GM23338 (cell line): ENCODE measurements at regions not wholly inside any gene's neighbourhood (a gene's known extent, or its start where the extent isn't known, plus 50 kb on each side); places are given as distances from the start of the nearest gene placed in this dataset.
A peak's percentile ranks its signal among the peaks of the same experiment; 100 is the strongest.

ENCODE experiments used
- ATAC-seq: fragments of 200-7000 bp; cut with Tn5 transposase; 3 replicates; pipeline ENCODE4 v1.9.1; 2020
- DNase-seq: peaks from one replicate; pipeline ENCODE4 v3.0.0-alpha.2; 2015; ENCODE audit warnings: low spot score
- H2AFZ ChIP-seq: fragments of 200-600 bp; sonication (generic); 2 replicates; pipeline ENCODE4 v1.8.0; 2016; ENCODE audit warnings: antibody characterized with exemption, mild to moderate bottlenecking, moderate library complexity
- H3F3A ChIP-seq: fragments of 200-600 bp; sonication (generic); replicated peaks from 2 replicates; pipeline ENCODE4 v1.8.0; 2017; ENCODE audit warnings: antibody characterized with exemption, mixed run types, low read depth
- H3K27ac ChIP-seq: fragments of 200-600 bp; sonication (generic); 2 replicates; pipeline ENCODE4 v1.6.1; 2016; ENCODE audit warnings: low read depth
- H3K27me3 ChIP-seq: fragments of 200-600 bp; sonication (generic); 2 replicates; pipeline ENCODE4 v1.8.0; 2016; ENCODE audit warnings: mild to moderate bottlenecking, mixed run types, moderate library complexity; ENCODE audit not compliant: insufficient read depth
- H3K36me3 ChIP-seq: fragments of 200-600 bp; sonication (generic); 2 replicates; pipeline ENCODE4 v1.8.0; 2016; ENCODE audit warnings: mild to moderate bottlenecking; ENCODE audit not compliant: insufficient read depth
- H3K4me1 ChIP-seq: fragments of 200-600 bp; sonication (generic); 2 replicates; pipeline ENCODE4 v1.8.0; 2016; ENCODE audit warnings: mild to moderate bottlenecking, moderate library complexity; ENCODE audit not compliant: insufficient read depth
- H3K4me2 ChIP-seq: fragments of 200-600 bp; sonication (generic); 2 replicates; pipeline ENCODE4 v1.7.1; 2017; ENCODE audit warnings: mixed run types
- H3K4me3 ChIP-seq: fragments of 200-600 bp; sonication (generic); 2 replicates; pipeline ENCODE4 v1.6.1; 2016; ENCODE audit warnings: mixed run types
- H3K79me2 ChIP-seq: fragments of 200-600 bp; sonication (generic); replicated peaks from 2 replicates; pipeline ENCODE4 v1.8.0; 2017; ENCODE audit warnings: mild to moderate bottlenecking; ENCODE audit not compliant: insufficient read depth
- H3K9me2 ChIP-seq: fragments of 200-600 bp; sonication (generic); 2 replicates; pipeline ENCODE4 v1.8.0; 2017; ENCODE audit not compliant: insufficient read depth
- H4K20me1 ChIP-seq: fragments of 200-600 bp; sonication (generic); replicated peaks from 2 replicates; pipeline ENCODE4 v1.8.0; 2017; ENCODE audit warnings: mild to moderate bottlenecking; ENCODE audit not compliant: insufficient read depth
- H3K27ac Mint-ChIP-seq: 2 replicates; pipeline ENCODE4 v1.8.0; 2020; ENCODE audit warnings: inconsistent platforms, mild to moderate bottlenecking, moderate library complexity, mixed read lengths
- H3K27me3 Mint-ChIP-seq: 3 replicates; pipeline ENCODE4 v1.8.0; 2022; ENCODE audit warnings: low read depth, mild to moderate bottlenecking, moderate library complexity, mixed read lengths, inconsistent platforms; ENCODE audit not compliant: insufficient read depth, poor library complexity
- H3K36me3 Mint-ChIP-seq: 3 replicates; pipeline ENCODE4 v1.8.0; 2021; ENCODE audit warnings: low read depth, mild to moderate bottlenecking, inconsistent platforms, moderate library complexity, mixed read lengths
- H3K4me1 Mint-ChIP-seq: 3 replicates; pipeline ENCODE4 v1.8.0; 2020; ENCODE audit warnings: mild to moderate bottlenecking, inconsistent platforms, mixed read lengths
- H3K4me3 Mint-ChIP-seq: 3 replicates; pipeline ENCODE4 v1.8.0; 2021; ENCODE audit warnings: moderate library complexity, mild to moderate bottlenecking, inconsistent platforms, mixed read lengths
- H3K9me3 Mint-ChIP-seq: 3 replicates; pipeline ENCODE4 v1.8.0; 2020; ENCODE audit warnings: moderate library complexity, mild to moderate bottlenecking, inconsistent platforms, mixed read lengths
- CREB1 ChIP-seq: fragments of 250-450 bp; sonication (Bioruptor Pico); IDR thresholded peaks from 2 replicates; pipeline ENCODE4 v1.5.0; 2020; ENCODE audit warnings: low read depth, mild to moderate bottlenecking, moderate library complexity
- CTCF ChIP-seq, 2 experiments: fragments of 200-600 bp in 1 of 2; sonication (generic) in 1 of 2; conservative IDR thresholded peaks; 2 replicates each; pipeline versions ENCODE4 v1.5.1 to v1.6.1; 2016 to 2017; ENCODE audit warnings: antibody characterized with exemption in 2 of 2, low read depth in 2 of 2, mild to moderate bottlenecking in 2 of 2, moderate library complexity in 1 of 2
- ETS1 ChIP-seq: IDR thresholded peaks from 2 replicates; pipeline ENCODE4 v1.6.1; 2016; ENCODE audit warnings: antibody characterized with exemption
- EZH2 ChIP-seq: fragments of 200-600 bp; sonication (generic); IDR thresholded peaks from one replicate; pipeline ENCODE4 v1.8.0; 2017; ENCODE audit warnings: antibody characterized with exemption, mild to moderate bottlenecking, low read depth; ENCODE audit not compliant: unreplicated experiment
- EZH2phosphoT487 ChIP-seq: fragments of 200-600 bp; sonication (generic); IDR thresholded peaks from one replicate; pipeline ENCODE4 v1.8.1; 2018; ENCODE audit warnings: antibody characterized with exemption; ENCODE audit not compliant: unreplicated experiment
- JUNB ChIP-seq: IDR thresholded peaks from one replicate; pipeline ENCODE4 v1.6.1; 2016; ENCODE audit warnings: antibody characterized with exemption; ENCODE audit not compliant: unreplicated experiment
- NANOG ChIP-seq: IDR thresholded peaks from 2 replicates; pipeline ENCODE4 v1.6.1; 2016; ENCODE audit warnings: antibody characterized with exemption, borderline replicate concordance
- POLR2AphosphoS5 ChIP-seq: IDR thresholded peaks from 2 replicates; pipeline ENCODE4 v1.6.1; 2016; ENCODE audit warnings: antibody characterized with exemption, low read depth
- STAT1 ChIP-seq: IDR thresholded peaks from one replicate; pipeline ENCODE4 v1.6.1; 2016; ENCODE audit warnings: antibody characterized with exemption; ENCODE audit not compliant: unreplicated experiment
- ZNF114 ChIP-seq: fragments of 250-450 bp; sonication (Bioruptor Pico); IDR thresholded peaks from 2 replicates; pipeline ENCODE4 v1.5.0; 2020; ENCODE audit warnings: mild to moderate bottlenecking, moderate library complexity
- ZNF331 ChIP-seq: fragments of 250-450 bp; sonication (Bioruptor Pico); IDR thresholded peaks from 2 replicates; pipeline ENCODE4 v1.5.0; 2020; ENCODE audit warnings: low read depth, mild to moderate bottlenecking, moderate library complexity
- TF ChIP-seq, protein P1 (sequence below): fragments of 250-450 bp; sonication (Bioruptor Pico); IDR thresholded peaks from 2 replicates; pipeline ENCODE4 v1.5.0; 2020; ENCODE audit warnings: mild to moderate bottlenecking, moderate library complexity
- TF ChIP-seq, protein P2 (sequence below): IDR thresholded peaks from one replicate; pipeline ENCODE4 v1.6.1; 2018; ENCODE audit warnings: antibody characterized with exemption; ENCODE audit not compliant: unreplicated experiment

DNA sequence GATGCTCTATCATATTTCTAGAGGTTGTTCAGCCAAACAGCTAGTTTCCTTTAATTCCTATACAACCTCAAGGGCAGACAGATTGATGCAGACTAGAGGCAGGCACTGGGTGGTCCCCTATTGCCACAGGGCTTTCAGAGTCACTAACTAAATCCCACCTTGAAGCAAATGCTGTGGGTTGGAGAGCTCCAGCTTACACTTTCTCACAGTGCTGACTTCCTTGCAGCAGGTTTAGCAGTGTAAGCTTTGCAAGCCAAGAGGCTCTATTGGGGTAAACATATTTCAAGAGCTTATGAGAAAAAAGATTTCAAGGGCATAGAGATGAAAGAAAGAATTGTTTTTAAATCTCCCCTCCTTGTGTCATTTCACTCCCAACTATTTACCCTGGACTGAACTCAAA lies 366.5 kb upstream of the CRIM1 start:
- TF ChIP-seq STAT1 (no peak), JUNB (no peak), EZH2phosphoT487 (no peak), ZNF331 (CRISPR knock-in tag) (no peak), POLR2AphosphoS5 (no peak), NANOG (no peak), CTCF (conservative IDR thresholded peaks at IDR 0.05; ENCODE audit: low read depth in 2 of 2) (no peak), EZH2 (no peak), CREB1 (CRISPR knock-in tag) (no peak), ETS1 (no peak), ZNF114 (CRISPR knock-in tag) (no peak)
- TF ChIP-seq, protein P1, sequence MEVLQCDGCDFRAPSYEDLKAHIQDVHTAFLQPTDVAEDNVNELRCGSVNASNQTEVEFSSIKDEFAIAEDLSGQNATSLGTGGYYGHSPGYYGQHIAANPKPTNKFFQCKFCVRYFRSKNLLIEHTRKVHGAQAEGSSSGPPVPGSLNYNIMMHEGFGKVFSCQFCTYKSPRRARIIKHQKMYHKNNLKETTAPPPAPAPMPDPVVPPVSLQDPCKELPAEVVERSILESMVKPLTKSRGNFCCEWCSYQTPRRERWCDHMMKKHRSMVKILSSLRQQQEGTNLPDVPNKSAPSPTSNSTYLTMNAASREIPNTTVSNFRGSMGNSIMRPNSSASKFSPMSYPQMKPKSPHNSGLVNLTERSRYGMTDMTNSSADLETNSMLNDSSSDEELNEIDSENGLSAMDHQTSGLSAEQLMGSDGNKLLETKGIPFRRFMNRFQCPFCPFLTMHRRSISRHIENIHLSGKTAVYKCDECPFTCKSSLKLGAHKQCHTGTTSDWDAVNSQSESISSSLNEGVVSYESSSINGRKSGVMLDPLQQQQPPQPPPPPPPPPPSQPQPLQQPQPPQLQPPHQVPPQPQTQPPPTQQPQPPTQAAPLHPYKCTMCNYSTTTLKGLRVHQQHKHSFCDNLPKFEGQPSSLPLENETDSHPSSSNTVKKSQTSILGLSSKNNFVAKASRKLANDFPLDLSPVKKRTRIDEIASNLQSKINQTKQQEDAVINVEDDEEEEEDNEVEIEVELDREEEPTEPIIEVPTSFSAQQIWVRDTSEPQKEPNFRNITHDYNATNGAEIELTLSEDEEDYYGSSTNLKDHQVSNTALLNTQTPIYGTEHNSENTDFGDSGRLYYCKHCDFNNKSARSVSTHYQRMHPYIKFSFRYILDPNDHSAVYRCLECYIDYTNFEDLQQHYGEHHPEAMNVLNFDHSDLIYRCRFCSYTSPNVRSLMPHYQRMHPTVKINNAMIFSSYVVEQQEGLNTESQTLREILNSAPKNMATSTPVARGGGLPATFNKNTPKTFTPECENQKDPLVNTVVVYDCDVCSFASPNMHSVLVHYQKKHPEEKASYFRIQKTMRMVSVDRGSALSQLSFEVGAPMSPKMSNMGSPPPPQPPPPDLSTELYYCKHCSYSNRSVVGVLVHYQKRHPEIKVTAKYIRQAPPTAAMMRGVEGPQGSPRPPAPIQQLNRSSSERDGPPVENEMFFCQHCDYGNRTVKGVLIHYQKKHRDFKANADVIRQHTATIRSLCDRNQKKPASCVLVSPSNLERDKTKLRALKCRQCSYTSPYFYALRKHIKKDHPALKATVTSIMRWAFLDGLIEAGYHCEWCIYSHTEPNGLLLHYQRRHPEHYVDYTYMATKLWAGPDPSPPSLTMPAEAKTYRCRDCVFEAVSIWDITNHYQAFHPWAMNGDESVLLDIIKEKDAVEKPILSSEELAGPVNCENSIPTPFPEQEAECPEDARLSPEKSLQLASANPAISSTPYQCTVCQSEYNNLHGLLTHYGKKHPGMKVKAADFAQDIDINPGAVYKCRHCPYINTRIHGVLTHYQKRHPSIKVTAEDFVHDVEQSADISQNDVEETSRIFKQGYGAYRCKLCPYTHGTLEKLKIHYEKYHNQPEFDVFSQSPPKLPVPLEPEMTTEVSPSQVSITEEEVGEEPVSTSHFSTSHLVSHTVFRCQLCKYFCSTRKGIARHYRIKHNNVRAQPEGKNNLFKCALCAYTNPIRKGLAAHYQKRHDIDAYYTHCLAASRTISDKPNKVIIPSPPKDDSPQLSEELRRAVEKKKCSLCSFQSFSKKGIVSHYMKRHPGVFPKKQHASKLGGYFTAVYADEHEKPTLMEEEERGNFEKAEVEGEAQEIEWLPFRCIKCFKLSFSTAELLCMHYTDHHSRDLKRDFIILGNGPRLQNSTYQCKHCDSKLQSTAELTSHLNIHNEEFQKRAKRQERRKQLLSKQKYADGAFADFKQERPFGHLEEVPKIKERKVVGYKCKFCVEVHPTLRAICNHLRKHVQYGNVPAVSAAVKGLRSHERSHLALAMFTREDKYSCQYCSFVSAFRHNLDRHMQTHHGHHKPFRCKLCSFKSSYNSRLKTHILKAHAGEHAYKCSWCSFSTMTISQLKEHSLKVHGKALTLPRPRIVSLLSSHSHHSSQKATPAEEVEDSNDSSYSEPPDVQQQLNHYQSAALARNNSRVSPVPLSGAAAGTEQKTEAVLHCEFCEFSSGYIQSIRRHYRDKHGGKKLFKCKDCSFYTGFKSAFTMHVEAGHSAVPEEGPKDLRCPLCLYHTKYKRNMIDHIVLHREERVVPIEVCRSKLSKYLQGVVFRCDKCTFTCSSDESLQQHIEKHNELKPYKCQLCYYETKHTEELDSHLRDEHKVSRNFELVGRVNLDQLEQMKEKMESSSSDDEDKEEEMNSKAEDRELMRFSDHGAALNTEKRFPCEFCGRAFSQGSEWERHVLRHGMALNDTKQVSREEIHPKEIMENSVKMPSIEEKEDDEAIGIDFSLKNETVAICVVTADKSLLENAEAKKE: no peak
- TF ChIP-seq, protein P2, sequence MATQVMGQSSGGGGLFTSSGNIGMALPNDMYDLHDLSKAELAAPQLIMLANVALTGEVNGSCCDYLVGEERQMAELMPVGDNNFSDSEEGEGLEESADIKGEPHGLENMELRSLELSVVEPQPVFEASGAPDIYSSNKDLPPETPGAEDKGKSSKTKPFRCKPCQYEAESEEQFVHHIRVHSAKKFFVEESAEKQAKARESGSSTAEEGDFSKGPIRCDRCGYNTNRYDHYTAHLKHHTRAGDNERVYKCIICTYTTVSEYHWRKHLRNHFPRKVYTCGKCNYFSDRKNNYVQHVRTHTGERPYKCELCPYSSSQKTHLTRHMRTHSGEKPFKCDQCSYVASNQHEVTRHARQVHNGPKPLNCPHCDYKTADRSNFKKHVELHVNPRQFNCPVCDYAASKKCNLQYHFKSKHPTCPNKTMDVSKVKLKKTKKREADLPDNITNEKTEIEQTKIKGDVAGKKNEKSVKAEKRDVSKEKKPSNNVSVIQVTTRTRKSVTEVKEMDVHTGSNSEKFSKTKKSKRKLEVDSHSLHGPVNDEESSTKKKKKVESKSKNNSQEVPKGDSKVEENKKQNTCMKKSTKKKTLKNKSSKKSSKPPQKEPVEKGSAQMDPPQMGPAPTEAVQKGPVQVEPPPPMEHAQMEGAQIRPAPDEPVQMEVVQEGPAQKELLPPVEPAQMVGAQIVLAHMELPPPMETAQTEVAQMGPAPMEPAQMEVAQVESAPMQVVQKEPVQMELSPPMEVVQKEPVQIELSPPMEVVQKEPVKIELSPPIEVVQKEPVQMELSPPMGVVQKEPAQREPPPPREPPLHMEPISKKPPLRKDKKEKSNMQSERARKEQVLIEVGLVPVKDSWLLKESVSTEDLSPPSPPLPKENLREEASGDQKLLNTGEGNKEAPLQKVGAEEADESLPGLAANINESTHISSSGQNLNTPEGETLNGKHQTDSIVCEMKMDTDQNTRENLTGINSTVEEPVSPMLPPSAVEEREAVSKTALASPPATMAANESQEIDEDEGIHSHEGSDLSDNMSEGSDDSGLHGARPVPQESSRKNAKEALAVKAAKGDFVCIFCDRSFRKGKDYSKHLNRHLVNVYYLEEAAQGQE: no peak
- Histone ChIP-seq H3K79me2 (no peaks in the 10 kb centered on the region), H4K20me1 (no peaks in the 10 kb centered on the region), H3K27me3 (no peaks in the 10 kb centered on the region), H3K4me3 (no peak overlapping the region), H2AFZ (peak overlapping the region; percentile 88; the same call in 1 of the 2 replicates), H3K4me2 (no peak overlapping the region), H3K27ac (no peak overlapping the region), H3F3A (no peaks in the 10 kb centered on the region), H3K4me1 (no peaks in the 10 kb centered on the region), H3K36me3 (no peaks in the 10 kb centered on the region), H3K9me2 (peaks cover 3% of the 10 kb centered on the region)
- Mint-ChIP-seq H3K27ac (no peak overlapping the region), H3K36me3 (peaks cover 3% of the 10 kb centered on the region; the same call in 1 of the 3 replicates), H3K4me3 (no peak overlapping the region), H3K4me1 (peaks cover 4% of the 10 kb centered on the region), H3K27me3 (no peaks in the 10 kb centered on the region), H3K9me3 (no peaks in the 10 kb centered on the region)
- DNase-seq (no peak), ATAC-seq (no peak)
